HG02610 (cell line): ENCODE measurements at regions not wholly inside any gene's neighbourhood (a gene's known extent, or its start where the extent isn't known, plus 50 kb on each side); places are given as distances from the start of the nearest gene placed in this dataset.

Source experiments
- ATAC-seq: cut with Tn5 transposase; IDR thresholded peaks from one replicate; pipeline ENCODE4 v1.9.1; 2021; ENCODE audit warnings: mild to moderate bottlenecking, moderate library complexity; ENCODE audit not compliant: unreplicated experiment

DNA sequence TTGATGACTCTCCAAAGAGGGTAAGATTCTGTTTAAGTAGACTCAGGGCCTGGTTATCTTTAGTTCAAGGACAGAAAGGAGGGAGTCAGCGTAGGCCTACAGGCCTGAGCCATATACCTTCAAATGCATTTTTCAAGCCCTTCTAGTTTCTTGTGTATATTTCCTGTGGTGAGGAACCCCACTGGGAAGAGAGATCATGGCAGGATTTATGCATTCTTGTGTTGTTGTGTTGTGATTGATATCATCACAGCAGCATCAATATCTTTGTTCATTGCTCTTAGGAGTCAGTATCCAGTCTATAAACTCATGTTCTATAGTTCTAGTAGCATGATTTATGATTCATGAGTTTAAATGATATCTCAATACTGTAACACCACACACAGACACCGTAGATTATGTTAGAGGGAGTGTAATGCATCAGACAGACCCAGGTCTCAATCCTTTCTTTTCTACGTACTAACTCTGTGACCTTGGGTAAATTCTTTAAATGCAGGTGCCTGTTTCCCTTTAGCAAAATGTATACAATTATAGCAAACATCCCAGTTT, 427.5 kb downstream of the PDCD6IP start:
- ATAC-seq = no peak

DNA sequence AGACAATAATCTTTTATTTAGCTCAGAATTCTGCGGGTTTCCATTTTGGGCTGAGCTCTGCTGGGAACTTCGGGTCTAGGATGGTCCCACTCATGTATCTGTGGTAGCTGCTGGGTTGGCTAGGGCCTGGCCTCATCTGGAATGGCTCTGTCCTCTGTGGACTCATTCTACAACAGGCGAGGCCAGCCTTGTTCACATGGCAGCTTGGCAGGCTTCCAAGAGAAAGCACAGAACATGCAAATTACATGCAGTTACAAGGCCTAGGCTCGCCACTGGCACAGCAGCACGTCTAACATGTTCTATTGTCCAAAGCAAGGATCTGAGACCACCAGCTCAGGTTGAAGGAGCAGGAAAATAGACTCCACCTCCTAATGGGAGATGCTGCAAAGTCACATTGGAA, 431.4 kb downstream of the PDCD6IP start:
- no peak for ATAC-seq

DNA sequence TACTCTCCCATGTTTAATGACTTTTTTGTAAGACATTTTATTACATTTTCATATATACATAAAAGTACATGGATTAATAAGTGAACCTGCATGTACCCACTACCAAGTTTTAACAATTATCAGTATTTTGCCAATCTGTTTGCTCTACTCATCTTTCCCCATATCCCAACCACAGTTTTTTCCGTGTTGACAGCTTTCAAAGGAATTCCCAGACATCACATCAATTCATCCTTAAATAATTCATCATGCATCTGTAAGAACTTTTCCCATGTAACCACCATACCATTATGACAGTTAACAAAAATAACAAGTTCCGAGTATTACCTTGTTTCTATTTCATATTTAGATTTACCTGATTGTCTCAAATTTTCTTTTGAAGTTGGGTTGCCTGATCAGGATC, 436.7 kb downstream of the PDCD6IP start:
- no peak for ATAC-seq

DNA sequence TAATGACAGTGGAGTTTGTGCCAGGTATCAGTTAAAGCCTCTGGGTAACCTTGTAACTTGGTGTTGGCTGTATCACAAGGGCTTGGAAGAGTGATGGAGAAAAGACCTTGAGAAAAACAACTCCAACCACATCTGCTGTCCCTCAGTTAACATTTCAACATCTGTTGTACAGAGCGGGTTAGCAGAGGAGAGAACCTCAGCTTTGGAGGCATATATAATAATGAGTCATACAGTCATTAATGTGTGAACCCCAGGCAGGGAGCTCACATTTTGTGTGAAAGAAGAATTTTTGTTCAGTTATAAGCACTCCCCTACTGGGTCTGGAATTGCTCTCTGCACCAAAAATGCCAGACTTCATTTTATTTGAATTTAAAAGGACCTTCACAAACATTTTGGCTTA, 439.5 kb downstream of the PDCD6IP start:
- no peak for ATAC-seq

DNA sequence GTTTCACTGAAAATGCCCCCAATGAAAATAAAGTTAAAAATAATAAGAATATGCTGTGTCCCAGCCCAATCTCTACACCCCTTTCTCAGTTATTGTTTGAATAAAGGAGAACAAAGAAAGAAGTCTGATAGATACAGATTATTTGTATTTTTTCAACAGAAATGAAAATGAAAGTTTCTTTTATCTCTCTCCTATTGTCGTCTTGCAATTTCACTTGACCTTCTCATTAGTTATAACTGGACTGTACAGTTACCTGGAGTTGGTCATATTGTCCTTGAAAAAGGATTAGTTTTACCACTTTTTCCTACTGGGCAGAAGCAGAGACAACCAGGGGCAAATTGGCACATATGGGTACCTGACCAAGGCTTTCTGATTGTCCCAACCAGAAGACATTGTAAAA, 440.0 kb downstream of the PDCD6IP start:
- ATAC-seq = no peak

DNA sequence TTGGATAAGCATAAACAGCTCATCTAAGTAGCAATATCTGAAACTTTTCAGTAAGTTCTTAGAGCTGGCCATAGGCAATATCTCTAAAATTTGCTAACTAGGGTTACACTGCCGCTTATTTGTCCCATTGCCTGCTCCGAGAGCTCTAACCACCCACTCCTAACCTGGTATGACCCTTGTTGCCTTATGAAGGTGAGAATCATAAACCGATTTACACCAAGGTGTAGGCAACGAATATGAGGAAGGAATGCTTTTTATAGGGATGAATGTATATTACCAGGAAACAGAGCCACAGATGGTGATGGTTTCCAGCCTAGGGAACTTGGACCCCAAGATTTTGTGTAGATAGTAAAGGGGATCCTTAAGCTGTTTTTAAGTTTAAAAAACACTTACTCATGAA, 440.9 kb downstream of the PDCD6IP start:
- no peak for ATAC-seq

DNA sequence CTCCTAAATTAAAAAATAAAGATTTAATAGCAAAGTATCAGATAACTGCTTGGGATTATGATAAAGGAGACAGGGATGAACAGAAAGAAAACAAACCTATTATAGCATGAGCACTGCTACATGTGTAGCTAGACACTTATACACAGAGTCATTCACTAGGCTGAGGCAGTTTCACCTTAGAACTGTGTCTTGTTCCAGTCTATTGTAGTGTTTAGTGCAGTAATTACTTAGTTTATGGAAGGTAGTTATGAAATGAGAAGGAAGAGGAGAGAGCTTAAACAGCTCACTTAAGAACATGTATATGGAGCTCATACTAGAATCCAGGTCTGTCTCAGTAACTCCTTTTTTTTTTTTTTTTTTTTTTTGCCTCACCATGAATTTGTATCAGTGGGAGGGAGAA, 441.4 kb downstream of the PDCD6IP start:
- ATAC-seq = no peak

DNA sequence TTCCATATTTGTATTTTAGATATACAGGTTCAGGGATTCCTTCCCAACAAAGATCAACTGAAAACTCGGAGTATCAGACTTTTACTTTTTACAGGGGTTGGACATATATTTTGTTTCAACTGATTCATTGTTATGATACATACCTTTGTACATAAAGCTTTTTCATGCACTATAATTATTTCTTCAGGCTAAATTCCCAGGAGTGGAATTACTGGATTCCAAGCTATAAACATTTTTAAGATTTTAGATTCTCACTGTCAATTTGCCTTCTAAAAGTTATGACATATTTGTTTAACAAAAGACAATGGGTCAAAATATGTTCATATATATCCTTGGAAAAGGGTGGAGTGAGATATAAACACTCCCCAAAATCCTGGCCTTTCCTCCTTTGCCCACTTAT, 449.0 kb downstream of the PDCD6IP start:
- no peak for ATAC-seq

DNA sequence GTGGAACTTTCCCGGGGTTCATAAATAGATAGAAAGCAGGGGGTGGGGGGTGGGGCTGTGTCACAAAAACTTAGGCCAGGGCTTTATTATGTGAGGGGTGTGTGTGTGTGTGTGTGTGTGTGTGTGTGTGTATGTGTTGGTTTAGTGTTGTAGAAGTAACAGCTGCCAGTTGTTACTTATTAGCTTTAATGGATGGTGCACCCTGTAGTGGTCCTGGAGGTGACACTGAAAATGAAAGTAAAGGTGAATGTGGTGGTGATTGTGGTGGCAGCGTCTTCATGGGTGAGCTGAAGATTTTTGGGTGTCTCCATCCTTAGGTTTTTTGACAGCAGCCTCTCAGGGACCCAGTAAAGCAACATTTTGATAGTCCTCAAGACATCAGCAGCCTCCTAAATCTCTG, 449.9 kb downstream of the PDCD6IP start:
- peak; percentile 85 for ATAC-seq

DNA sequence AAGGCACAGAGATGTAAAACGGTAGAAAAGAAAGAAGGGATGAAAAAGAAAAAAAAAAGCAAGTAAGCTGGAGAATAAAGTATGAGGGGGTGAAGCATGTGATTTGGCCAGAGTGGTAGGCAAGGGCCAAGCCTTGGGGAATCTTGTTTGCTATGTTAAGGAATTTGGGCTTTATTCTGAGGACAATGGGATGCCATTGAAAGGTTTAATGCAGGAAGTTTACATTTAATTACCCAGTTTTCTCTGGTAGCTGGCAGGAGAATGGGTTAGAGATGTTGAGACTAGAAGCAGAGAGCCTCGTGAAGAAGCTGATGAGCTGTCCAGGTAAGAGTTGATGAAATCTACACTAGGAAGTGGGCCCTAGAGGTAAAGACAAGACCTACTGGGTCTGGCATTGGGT, 455.9 kb downstream of the PDCD6IP start:
- ATAC-seq = no peak

DNA sequence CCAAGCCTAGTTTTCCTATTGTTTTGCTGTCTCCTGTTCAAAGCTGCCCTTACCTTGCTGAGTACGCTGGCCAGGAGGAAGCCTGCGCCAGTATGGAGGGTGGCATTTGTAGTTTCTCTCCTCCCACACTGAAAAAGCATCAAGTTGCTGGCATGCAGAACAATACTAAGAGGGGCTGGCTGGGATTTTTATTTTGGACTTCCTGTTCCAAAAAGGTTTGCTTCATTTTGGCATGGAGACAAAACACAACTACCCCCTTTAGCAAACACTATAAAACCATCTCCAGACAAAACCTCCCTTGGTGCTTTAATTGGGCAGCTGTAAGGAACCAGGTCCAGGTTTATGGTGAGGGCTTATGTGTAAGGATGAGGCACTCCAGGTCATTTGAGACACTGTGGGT, 457.6 kb downstream of the PDCD6IP start:
- ATAC-seq = no peak

DNA sequence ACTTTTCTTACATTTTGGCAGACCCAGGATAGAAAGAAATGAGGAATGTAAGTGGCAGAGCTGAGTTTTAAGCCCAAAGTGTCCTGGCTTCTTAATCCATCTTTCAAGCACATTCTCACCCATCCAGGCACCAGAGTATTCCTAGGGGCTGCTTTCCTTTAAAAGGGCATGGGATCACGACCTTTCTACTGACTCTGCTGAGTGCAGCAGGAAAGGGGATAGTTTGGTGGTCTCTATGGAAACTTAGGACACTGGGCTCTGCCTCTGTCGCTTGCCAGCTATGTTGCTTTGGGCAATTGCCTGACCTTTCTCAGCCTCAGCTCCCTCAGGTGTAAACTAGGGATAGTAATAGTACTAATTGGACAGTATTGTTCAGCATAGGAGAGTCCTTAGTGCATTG, 458.4 kb downstream of the PDCD6IP start:
- ATAC-seq = no peak

DNA sequence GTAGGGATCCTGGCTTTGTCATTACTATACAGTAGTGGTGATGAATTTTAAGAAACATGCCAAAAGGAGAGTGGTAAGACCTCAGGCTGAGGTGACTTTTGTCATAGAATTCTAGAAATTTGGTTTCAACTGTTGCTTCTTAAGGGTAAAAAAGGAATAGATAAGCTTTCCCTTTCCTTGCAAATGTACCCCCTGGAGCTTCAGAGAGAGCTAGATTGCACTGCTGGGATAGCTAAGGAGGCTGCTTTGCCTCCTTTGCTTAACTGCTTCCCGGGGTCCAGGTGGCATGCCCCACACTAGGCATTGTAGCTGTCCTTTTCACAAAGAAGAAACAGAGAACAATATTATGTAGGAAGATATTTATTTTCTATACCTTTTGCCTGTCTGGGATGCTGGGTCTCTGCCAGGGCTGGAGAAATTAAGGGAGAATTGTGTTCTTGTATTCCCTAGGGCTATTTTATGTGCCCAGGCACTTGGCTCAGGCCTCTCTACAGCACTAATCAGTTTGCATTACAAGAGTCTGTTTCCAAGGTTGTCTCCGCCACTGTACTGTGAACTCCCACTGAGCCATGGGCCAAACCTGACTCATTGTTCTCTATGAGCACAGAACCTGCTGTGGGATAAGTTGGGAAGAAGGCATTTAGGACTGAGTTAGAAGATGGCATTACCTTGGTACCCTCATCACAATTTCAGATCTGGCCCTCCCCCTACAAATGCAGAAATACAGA, 460.0 kb downstream of the PDCD6IP start:
- no peak for ATAC-seq

DNA sequence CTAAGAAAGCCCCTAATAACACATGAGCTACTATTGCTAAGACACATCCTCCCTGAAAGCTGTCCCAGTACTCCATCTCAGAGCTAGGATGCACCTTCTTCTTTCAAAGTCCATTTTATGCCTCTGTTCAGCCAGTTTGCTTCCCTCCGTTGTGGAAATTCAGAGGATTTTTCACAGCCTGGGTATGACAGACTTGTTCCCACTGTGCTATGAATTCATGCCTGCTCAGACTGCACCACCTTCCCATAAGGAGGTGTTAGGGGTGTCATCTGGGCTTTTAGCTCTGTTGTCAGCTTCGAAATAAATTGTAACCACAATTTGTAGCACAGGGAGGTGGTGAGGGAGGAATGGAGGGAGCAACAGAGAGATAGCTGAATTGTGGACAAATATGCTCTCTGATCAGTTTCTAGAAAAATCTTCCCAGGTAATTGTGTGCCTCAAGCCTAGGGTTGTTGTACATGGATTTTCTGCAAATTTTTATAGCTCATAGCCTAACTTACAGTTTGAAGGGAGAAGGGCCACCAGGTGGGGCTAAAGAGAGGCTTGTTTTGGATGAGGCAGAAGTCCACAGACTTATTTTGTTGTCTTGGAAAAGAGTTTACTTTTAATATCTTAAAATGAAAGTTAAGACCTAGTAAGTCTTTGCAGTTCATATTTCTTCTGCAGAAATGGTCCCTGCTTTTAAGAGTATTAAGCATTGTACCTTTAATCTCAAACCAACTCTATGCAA, 462.0 kb downstream of the PDCD6IP start:
- ATAC-seq = peak; percentile 34

DNA sequence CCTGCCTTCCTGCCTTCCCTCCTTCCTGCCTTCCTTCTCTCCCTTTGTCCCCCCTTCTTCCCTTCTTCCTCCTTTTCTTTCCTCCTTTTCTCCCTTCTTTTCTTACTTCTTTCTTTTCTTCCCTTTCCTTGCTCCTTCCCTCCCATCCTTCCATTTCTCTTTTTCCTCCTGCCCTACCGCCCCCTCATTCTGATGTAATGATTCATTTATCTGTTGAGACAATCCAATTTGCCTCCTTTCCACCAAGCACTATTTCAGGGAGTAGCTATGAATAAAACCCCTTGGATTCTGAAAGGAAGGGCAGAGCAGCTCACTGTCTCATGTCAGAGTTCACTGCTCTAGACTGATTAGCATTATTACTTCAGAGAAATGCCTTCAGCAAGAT, 462.6 kb downstream of the PDCD6IP start:
- no peak for ATAC-seq

DNA sequence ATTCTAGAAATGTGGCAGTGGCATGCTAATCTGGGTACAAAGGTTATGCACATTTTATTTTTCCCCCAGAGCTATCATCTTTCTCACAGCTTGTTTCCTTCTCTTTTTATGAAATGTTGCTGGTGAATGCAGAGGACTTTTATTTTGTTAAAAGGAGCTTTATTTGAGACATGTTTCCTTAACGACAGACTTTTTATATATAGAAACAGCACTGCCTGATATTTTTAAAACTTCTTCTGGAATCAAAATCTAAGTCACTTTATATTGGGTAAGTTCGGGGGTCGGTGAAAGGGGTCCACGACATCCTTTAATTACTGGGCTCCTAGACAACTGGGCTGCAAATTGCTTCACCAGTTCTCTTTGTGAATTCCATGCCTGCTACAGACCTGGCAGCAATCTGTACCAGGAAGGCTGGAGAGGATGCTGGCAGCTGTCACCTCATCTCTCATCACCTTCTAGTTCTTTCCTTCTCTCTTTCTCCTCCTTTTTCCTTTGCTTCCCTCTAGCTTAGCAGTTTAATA, 464.7 kb downstream of the PDCD6IP start:
- ATAC-seq = no peak

DNA sequence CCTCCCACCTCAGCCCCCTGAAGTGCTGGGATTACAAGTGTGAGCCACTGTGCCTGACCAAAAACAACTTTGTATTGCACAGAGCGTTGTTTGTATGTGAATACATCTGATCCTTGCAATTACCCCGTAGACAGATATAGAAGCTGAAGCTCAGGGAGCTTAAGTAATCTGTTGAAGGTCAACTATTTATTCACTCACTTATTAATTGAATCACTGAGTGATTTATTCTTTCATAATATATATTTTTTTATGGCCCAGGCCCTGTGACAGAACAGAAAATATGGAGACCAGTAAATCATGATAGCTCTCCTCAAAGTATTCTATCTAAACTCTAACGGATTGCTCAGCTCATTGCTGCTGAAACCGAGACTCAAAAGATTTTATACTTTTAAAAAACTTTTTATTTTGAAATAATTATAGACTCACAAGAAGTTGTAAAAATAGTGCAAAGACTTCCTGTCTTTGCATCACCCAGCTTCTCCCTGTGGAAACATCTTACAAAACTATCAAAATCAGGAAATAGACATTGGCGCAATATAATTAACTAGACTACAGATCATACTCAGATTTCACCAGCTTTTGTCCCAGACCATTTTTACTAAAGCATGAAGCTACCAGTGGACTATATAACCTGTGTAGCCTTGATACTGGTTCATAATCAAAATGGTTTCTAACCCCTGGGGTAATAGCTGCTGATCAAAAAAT, 466.1 kb downstream of the PDCD6IP start:
- no peak for ATAC-seq

DNA sequence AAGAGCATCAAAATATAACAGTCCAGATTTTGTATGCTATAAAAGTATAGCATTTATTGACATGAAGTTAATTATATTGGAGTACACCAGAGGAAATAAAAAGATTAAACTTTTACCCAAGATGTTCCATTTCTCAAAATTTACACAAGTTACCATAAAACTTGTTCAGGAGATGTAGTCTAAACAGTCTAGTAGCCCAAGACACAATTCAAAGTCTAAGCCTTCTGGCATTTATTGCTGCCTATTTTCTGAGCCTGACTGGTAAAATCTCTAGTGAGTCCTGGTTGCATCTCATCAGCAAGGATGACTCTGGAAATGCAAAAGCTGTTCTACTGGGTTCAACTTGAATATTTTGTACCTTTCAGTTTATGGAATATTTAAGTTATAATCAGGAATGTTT, 468.7 kb downstream of the PDCD6IP start:
- no peak for ATAC-seq

DNA sequence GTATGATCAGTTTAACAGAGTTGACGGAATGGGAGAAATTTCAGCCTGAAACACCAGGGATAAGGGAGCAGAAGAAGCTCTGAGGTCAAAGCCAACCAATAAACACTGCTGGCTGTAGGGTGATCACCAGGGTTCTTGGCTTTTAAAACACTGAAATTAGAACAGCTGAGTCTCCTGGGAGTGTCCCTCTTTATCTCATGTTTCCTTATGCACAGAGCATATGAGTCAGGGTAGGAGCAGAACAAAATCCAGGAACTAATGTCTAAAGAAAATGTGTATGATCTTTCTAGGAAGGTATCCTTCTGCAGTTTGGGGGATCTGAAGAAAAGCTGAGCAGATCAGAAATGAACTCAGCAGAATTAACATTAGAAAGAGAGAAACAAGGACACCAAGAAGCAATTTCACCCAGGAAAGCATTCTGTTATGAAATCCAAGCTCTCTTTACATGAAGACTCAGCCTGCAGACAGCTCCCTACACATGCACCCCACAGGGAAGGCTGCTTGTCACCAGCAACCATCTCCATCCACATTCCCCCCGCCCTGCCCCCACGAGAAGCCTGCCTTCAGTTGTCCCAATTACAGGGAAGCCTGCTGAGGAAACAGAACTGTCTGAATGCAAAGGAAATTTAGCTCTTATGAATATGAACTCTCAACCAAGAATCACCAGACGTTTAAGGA, 469.7 kb downstream of the PDCD6IP start:
- ATAC-seq = no peak

DNA sequence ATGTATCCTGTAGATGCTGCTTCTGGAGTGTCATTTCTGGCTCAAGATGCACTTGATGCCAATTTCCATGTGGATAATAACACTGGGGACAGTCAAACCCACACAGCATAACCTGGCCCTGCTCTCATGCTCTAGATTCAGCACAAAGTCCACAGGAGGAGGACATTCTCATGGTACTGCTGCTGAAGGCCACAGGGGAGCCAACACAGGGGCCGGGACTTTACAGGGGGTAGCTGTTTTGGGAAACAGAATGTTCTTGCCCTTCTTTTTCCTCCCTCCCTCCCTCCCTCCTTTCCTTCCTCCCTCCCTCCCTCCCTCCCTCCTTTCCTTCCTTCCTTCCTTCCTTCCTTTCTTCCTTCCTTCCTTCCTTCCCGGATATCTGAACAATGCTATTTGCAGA, 477.4 kb downstream of the PDCD6IP start:
- no peak for ATAC-seq

DNA sequence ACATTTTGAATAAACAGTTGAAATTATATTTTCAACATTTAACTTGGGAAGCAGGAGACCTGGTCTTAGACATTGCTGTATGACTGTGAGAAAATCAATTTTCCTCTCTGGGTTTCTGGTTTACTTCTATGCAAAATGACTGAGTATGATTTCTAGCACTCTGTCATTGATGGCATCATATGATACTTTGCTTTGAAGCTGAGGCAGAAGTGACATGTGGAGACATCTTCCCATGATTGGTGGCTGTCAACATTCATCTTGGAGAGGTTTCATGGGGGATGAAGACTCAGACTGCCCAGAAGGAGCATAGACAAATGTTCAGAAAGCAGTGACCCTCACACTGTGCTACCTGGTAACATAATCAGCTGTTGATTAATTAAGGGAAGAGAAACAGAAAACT, 477.9 kb downstream of the PDCD6IP start:
- ATAC-seq = no peak
